Right cardiac atrium (tissue), 5 donors: ENCODE measurements at regions not wholly inside any gene's neighbourhood (a gene's known extent, or its start where the extent isn't known, plus 50 kb on each side); places are given as distances from the start of the nearest gene placed in this dataset.

Experiments
- ATAC-seq, 2 donors: fragments of 200-7000 bp; cut with Tn5 transposase; one replicate each; pipeline versions ENCODE4 v1.8.0 to v1.9.1; 2020; ENCODE audit warnings: moderate library complexity in 2 of 2, mild to moderate bottlenecking in 1 of 2
- DNase-seq, 3 donors: peaks; one replicate each; pipeline ENCODE4 v3.0.0-alpha.2; 2020
- H3K27ac ChIP-seq: one replicate; pipeline ENCODE4 v1.5.1; 2013; ENCODE audit warnings: mild to moderate bottlenecking, low read length, control low read depth, moderate library complexity
- H3K27me3 ChIP-seq: one replicate; pipeline ENCODE4 v1.6.1; 2013; ENCODE audit not compliant: control insufficient read depth, insufficient read depth
- H3K4me1 ChIP-seq: one replicate; pipeline ENCODE4 v1.6.1; 2013; ENCODE audit warnings: low read length; ENCODE audit not compliant: control insufficient read depth, insufficient read depth
- H3K4me3 ChIP-seq: one replicate; pipeline ENCODE4 v1.5.1; 2013; ENCODE audit warnings: low read length, control low read depth
- H3K9me3 ChIP-seq: one replicate; pipeline ENCODE4 v1.6.1; 2013; ENCODE audit warnings: low read length; ENCODE audit not compliant: control insufficient read depth
- WGBS: extraction: QIAGEN DNeasy Blood & Tissue Kit; methylation state at CpG from one replicate; pipeline ENCODE4 v1.1.7; 2013; 5-methylcytosine and 5-hydroxymethylcytosine counted together
- intact Hi-C, 4 donors: fragments of 100-400 bp; cut with DNase I; formaldehyde crosslinking; loops; one replicate each; pipeline versions ENCODE4 v1.11.0 to v1.14.0; 2022 to 2023
- donor health status: healthy with polysubstance abuse.
- donor health status: DM: no; HTN: yes; CAD: no.
- donor health status: DM: no; HTN: no; CAD: no.
- donor health status: DM: no; HTN: yes; CAD: no; lungs with severe emphysema.
- donor health status: DM: yes; HTN: yes; CAD: no.

- H3K4me3 ChIP-seq: no peak overlapping the region
- 78% methylated on average over 7 of the region's 7 CpGs for WGBS
- no peaks in the 10 kb centered on the region for H3K9me3 ChIP-seq
- no peaks in the 10 kb centered on the region for H3K27me3 ChIP-seq
- intact Hi-C loops: no loop called here
- H3K4me1 ChIP-seq: no peaks in the 10 kb centered on the region
- DNase-seq (no peak), ATAC-seq (no peak)
- H3K27ac ChIP-seq: no peak overlapping the region
Measured at GRCh38 chr17:72507370-72507769, 386.6 kb downstream of the SOX9 start.

GRCh38 chr17:72510351-72511016, 389.7 kb downstream of the SOX9 start:
- H3K27me3 ChIP-seq: no peaks in the 10 kb centered on the region
- WGBS: 64% methylated on average over 3 of the region's 3 CpGs
- H3K27ac ChIP-seq: no peak overlapping the region
- H3K9me3 ChIP-seq: no peaks in the 10 kb centered on the region
- DNase-seq (no peak), ATAC-seq (no peak)
- intact Hi-C loops: no loop called here
- H3K4me1 ChIP-seq: no peaks in the 10 kb centered on the region
- H3K4me3 ChIP-seq: no peak overlapping the region

GRCh38 chr17:72511242-72511641, 390.4 kb downstream of the SOX9 start:
- WGBS: 89% methylated on average over 7 of the region's 7 CpGs
- ATAC-seq (no peak), DNase-seq (no peak)
- H3K9me3 ChIP-seq: no peaks in the 10 kb centered on the region
- H3K4me1 ChIP-seq: peaks cover 3% of the 10 kb centered on the region
- no peak overlapping the region for H3K4me3 ChIP-seq
- H3K27me3 ChIP-seq: no peaks in the 10 kb centered on the region
- H3K27ac ChIP-seq: no peak overlapping the region
- intact Hi-C loops: no loop called here

- Histone ChIP-seq H3K4me1 (peaks cover 3% of the 10 kb centered on the region), H3K27ac (no peak overlapping the region), H3K4me3 (no peak overlapping the region), H3K27me3 (no peaks in the 10 kb centered on the region), H3K9me3 (no peaks in the 10 kb centered on the region)
- no peak for DNase-seq
- no peak for ATAC-seq
- intact Hi-C loops: no loop called here
- WGBS: 72% methylated on average over 3 of the region's 3 CpGs
Measured at GRCh38 chr17:72511874-72512273, 391.1 kb downstream of the SOX9 start.

- Histone ChIP-seq H3K4me3 (no peak overlapping the region), H3K27me3 (no peaks in the 10 kb centered on the region), H3K9me3 (no peaks in the 10 kb centered on the region), H3K4me1 (peaks cover 3% of the 10 kb centered on the region), H3K27ac (no peak overlapping the region)
- ATAC-seq (no peak), DNase-seq (no peak)
- WGBS: 78% methylated on average over 8 of the region's 8 CpGs
- intact Hi-C loops: no loop called here
Measured at GRCh38 chr17:72512649-72513556, 392.1 kb downstream of the SOX9 start.

- Histone ChIP-seq H3K9me3 (no peaks in the 10 kb centered on the region), H3K4me1 (peaks cover 3% of the 10 kb centered on the region), H3K4me3 (no peak overlapping the region), H3K27ac (peak overlapping the region; percentile 39), H3K27me3 (no peaks in the 10 kb centered on the region)
- DNase-seq (no peak), ATAC-seq (no peak)
- WGBS: 82% methylated on average over 7 of the region's 7 CpGs
- intact Hi-C loops: no loop called here
Measured at GRCh38 chr17:72514321-72514861, 393.6 kb downstream of the SOX9 start.

GRCh38 chr17:72514891-72515290, 394.1 kb downstream of the SOX9 start:
- 36% methylated on average over 6 of the region's 6 CpGs for WGBS
- H3K9me3 ChIP-seq: no peaks in the 10 kb centered on the region
- no peaks in the 10 kb centered on the region for H3K27me3 ChIP-seq
- no peak overlapping the region for H3K4me3 ChIP-seq
- DNase-seq (peak; percentile 81 to 89 (median 87)), ATAC-seq (peak; percentile 71 to 81)
- H3K27ac ChIP-seq: peak overlapping the region; percentile 39
- intact Hi-C loops: no loop called here
- peaks cover 3% of the 10 kb centered on the region for H3K4me1 ChIP-seq

GRCh38 chr17:72515291-72516065, 394.7 kb downstream of the SOX9 start:
- Histone ChIP-seq H3K27me3 (no peaks in the 10 kb centered on the region), H3K4me3 (no peak overlapping the region), H3K4me1 (peaks cover 3% of the 10 kb centered on the region), H3K9me3 (no peaks in the 10 kb centered on the region), H3K27ac (peak overlapping the region; percentile 39)
- DNase-seq (peak; percentile 46 to 74 (median 73)), ATAC-seq (peak; percentile 68 to 76)
- intact Hi-C loops: no loop called here
- WGBS: 50% methylated on average over 13 of the region's 13 CpGs

- H3K9me3 ChIP-seq: no peaks in the 10 kb centered on the region
- peak; percentile 51 to 61 for ATAC-seq
- DNase-seq: peak; percentile 43 to 76 (median 72)
- intact Hi-C loops: no loop called here
- no peak overlapping the region for H3K4me3 ChIP-seq
- H3K4me1 ChIP-seq: peaks cover 3% of the 10 kb centered on the region
- peaks cover 3% of the 10 kb centered on the region for H3K27me3 ChIP-seq
- H3K27ac ChIP-seq: peak overlapping the region; percentile 14
- 41% methylated on average over 15 of the region's 15 CpGs for WGBS
Measured at GRCh38 chr17:72516772-72517399, 396.1 kb downstream of the SOX9 start.

- H3K9me3 ChIP-seq: no peaks in the 10 kb centered on the region
- H3K27me3 ChIP-seq: peaks cover 3% of the 10 kb centered on the region
- DNase-seq (no peak), ATAC-seq (no peak)
- WGBS: 61% methylated on average over 7 of the region's 7 CpGs
- no peak overlapping the region for H3K27ac ChIP-seq
- no peak overlapping the region for H3K4me3 ChIP-seq
- intact Hi-C loops: no loop called here
- H3K4me1 ChIP-seq: peaks cover 3% of the 10 kb centered on the region
Measured at GRCh38 chr17:72517413-72518158, 396.8 kb downstream of the SOX9 start.
